HG03442 (cell line): ENCODE measurements at regions not wholly inside any gene's neighbourhood (a gene's known extent, or its start where the extent isn't known, plus 50 kb on each side); places are given as distances from the start of the nearest gene placed in this dataset.

Source experiments
- ATAC-seq: cut with Tn5 transposase; IDR thresholded peaks from one replicate; pipeline ENCODE4 v1.9.1; 2021; ENCODE audit warnings: mild to moderate bottlenecking, moderate library complexity; ENCODE audit not compliant: unreplicated experiment

DNA sequence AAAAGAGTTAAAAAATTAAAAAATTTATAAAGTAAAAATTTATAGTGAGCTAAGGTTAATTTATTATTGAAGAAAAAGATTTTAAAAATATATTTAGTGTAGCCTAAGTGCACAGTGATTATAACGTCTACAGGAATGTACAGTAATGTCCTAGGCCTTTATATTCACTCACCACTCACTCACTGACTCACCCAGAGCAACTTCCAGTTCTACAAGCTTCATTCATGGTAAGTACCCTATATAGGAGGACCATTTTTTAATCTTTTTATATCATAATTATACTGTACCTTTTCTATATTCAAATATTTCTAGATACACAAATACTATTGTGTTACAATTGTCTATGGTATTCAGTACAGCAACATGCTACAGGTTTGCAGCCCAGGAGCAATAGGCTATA is 1623.2 kb downstream of the RPA4 start:
- ATAC-seq, result no peak

DNA sequence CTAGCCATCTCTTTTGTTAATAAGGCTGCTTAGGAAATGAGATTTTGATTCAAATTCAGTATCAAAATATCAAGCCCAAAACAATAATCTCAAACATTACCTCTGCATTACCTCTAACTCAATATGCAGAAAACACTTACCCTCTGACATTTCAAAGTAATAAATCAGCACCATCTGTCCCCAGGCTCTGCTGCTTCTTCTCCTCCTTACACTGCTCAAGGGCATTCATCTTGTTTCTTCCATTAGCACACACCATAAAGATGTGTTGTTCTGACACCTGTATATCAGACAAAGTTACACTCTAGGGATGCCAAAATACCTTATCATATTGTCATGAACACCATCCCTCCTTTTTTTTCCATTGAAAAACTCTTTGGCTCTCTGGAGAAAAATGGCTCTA is 1630.3 kb downstream of the RPA4 start:
- no peak for ATAC-seq

DNA sequence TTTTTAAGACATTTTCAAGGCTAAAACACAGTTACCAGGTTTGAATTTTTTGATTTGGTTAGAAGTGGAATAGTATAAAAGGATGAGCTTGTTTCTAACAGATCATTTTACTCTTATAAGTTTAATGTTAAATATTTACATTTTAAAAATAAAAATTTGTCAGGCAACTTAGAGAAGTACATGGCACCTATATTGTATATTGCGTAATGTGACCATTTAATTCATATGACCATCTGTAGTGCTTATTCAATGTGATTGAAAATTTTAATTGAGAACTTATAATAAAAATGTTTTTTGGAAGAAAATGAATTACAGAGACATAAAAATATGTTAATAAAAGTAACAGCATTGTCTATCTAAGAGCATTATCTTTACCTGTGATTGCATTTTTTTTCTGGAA is 1632.4 kb downstream of the RPA4 start:
- ATAC-seq, result no peak

DNA sequence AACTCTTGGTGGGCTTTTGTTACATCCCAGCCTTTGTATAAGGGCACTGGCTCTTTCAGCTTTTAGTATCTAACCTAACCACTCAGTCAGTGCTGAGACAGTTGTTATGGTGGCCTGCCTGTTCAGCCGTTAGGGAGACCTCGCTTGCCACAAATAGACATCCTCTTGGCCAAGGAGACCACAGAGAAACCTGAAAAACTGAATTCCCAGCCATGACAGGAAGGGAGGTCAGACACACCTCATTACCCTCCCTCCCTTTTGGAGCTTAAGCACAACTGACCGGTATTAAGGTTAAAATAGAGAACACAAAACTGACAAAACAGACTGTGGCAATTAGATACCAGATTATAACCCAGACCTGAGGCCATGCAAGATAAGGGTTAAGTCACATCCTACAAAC is 1639.3 kb downstream of the RPA4 start:
- ATAC-seq, result no peak

DNA sequence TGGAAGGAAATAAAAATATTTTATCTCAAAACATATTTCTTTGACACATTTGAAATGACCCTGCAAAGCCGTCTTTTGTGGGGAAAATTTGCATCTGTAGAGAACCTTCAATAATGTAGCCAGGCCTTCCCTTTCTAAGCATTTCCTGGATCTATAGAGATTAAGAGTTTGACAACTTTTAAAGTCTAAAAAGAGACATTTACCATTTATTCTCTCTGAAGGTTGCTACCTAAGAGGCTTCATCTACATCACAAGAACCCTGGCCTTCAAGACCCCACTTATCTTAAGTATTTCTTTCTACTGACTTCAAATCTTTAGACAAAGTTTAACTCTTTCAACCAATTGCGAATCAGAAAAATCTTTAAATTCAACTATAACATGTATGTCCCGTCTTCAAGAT is 1639.8 kb downstream of the RPA4 start:
- ATAC-seq, result no peak

DNA sequence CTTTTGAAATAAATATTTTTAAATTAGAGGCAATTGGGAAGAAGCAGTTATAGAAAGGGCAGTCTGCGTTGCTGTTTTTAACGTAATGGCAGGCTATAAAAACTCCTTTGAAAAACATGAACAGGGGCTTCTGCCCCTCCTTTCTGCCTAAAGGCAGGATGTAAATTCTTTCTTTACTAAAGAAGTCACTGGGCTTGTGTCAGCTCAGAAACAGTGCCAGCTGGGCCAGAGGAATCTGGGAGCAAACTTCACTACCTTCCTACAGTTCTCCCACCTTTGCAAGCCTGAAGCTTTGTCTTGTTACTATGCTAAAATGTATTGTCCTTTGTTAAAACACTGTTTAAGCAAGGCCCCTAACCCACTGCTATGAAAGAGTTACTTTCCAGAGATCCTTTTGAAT is 1664.8 kb downstream of the RPA4 start:
- no peak for ATAC-seq

DNA sequence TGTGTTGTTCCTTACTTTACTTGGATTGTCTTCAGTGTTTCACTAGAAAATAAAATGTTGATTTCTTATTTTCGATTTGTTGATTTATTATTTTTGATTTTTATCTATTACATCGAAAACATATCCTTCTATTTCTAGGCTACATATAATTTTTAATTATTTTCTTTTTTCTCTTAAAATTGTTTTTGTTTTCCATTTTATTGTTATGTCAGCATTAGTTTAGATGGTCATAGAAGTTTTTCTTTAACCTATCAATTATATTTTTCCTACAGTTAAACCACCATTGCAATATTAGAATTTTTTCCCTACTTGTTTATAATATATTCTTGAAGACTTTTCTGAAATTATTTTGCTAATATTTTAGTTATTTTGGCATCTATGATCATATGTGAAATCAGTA is 1685.1 kb downstream of the RPA4 start:
- ATAC-seq, result no peak

DNA sequence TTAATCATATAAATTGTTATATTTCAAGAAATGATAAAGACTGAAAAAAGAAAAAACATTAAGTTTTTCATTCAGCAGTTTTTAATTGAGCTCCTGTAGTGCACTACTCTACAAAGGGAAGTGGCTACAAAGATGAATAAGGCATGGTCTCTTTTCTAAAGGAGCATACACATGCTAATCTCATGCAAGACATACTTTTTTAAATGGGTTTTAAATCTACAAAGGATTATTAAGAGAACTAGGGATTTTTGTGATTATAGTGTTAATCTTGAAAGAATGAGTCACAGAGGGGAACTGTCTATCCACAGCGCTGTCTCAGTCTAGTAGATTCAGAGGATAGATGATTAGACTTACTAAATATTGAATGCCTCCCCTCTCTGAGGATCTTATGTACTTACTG is 1722.2 kb downstream of the RPA4 start:
- ATAC-seq, result no peak

DNA sequence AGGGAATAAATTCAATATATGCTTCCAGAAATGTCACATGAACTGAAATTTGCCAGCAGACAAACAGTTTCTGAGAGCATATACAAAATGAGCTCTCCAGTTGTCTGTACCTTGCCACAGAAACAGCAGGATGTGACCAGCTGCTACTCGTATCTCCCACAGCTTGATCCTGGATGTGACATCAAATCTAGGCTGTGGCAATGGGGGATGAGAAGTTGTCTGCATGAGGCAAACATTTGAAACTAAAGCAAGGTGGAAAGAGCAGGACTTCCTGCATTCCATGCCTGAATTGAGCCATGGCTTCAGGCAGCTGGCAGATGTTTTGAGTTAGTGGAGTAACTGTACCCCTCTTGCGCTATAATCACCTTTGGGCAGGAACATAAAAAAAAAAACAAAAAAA is 1724.0 kb downstream of the RPA4 start:
- ATAC-seq, result no peak

DNA sequence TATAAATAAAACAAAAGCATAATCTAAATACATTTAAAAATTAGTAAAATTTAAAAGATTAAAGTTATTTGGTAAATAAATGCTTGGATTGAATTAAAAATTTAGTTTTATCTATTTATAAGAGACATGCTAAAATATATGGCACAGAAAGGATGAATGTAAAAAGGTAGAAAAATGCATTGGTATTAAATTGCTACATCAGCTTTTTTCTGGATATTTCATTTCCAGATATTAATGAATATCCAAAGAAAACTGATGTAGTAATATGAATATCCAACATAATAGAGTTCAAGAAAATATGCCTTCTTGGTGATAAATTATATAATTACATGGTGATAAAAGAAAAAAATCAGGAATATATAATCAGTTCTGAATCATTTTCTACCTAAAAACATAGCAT is 1743.9 kb downstream of the RPA4 start:
- ATAC-seq, result no peak

DNA sequence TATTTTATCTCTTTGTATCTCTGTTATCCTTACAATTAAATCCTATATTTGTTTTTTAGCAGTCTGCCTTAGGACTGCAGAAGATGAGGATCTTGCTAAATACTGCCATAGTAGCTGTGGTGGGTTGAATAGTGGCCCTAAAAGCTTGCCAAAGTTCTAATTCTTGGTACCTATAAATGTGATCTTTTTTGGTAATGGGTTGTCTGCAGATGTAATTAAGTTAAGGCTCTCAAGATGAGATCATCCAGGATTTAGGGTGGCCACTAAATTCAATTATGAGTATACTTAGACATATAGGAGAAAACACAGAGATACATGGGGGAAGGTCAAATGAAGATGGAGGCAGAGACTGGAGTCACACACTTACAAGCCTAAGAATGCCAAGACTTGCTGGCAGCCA is 1753.7 kb downstream of the RPA4 start:
- ATAC-seq, result no peak

DNA sequence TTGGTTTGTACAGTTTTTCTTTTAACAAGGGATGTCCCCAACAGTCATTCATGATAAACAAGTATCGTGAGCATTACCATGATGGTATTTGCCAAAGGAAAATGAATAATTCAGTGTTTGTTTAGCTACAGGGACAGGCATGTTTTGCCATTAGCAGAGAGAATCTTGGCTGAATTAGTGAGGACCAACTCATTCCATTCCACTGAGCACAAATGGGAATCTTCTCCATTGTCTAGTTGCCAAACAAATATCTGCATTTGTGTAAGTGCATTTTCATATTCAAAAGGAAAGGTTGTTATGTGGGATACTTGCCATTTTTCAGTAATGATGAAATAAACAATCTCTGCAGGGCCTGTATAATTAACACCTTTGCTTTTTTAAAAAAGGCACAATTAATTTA is 1762.6 kb downstream of the RPA4 start:
- no peak for ATAC-seq

DNA sequence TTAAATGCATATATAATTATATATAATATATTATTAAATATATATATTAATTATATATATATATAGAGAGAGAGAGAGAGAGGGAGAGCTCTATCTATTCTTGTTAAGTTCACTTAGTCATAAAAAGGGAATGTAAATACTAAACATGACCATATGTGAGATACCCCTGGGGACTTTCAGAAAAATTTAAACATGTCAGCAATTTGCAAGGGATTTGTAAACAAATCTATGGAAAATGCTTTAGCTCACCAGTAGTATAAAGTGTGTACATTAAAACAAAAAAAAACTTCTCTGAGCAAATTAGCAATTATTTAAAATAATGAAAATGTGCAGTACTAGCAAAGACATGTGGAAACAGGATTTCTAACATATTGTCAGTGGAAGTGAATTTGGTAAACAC is 1755.5 kb downstream of the PCDH19 start:
- ATAC-seq, result no peak
